Mammary epithelial cell (primary cell): ENCODE measurements at regions not wholly inside any gene's neighbourhood (a gene's known extent, or its start where the extent isn't known, plus 50 kb on each side); places are given as distances from the start of the nearest gene placed in this dataset.

Experiments
- CTCF ChIP-seq, 2 donors: IDR thresholded peaks in 1 of 2; conservative IDR thresholded peaks in 1 of 2; 2 replicates each; pipeline ENCODE4 v1.5.1; 2011 to 2012; ENCODE audit warnings: inconsistent platforms in 2 of 2, low read length in 2 of 2, mild to moderate bottlenecking in 2 of 2, control low read depth in 1 of 2, low read depth in 1 of 2; ENCODE audit not compliant: insufficient read depth in 1 of 2; ENCODE audit errors: extremely low read depth in 1 of 2
- EZH2 ChIP-seq: IDR thresholded peaks from 2 replicates; pipeline ENCODE4 v1.6.1; 2012; ENCODE audit warnings: low read length, inconsistent platforms, borderline replicate concordance

GRCh38 chr18:51559198-51559901 lies 361.9 kb upstream of the MEX3C start:
- TF ChIP-seq EZH2 (no peak), CTCF (conservative IDR thresholded peaks at IDR 0.05 in 1 of 2, IDR thresholded peaks at IDR 0.05 in 1 of 2; ENCODE audit: extremely low read depth in 1 of 2, insufficient read depth in 1 of 2, low read depth in 1 of 2, low read length in 2 of 2) (no peak)
